ENCODE measurements at regions not wholly inside any gene's neighbourhood (a gene's known extent, or its start where the extent isn't known, plus 50 kb on each side); places are given as distances from the start of the nearest gene placed in this dataset.

DNA sequence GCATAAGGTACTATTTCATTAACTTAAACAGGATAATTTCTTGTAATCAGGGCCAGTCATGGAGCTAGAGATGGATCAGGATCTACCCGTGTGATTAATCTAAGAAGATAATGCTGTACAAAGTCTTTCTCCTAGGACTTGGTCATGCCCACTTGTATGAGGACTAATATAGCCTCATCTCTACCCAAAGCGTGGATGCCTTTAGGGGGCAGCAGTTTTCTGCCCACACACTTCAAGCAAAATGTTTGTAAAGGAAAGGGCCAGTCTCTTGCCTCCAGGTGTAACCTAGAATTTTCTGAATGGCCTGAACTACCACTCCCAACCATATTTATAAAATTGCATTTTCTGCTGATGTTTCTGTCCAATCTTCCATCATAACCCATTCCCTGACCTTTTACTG lies 764.0 kb upstream of the IGFBP3 start:
- no peak overlapping the region for H3K4me3 ChIP-seq
- no peak overlapping the region for H3K27ac ChIP-seq
- no peaks in the 10 kb centered on the region for H3K27me3 ChIP-seq (replicated peaks; ENCODE audit: insufficient read depth)
- no peak for DNase-seq (ENCODE audit: low spot score)
- no peaks in the 10 kb centered on the region for H3K4me1 ChIP-seq (replicated peaks)
- TF ChIP-seq POLR2AphosphoS5 (IDR thresholded peaks at IDR 0.05): no peak
- no peak for TF ChIP-seq POLR2A (IDR thresholded peaks at IDR 0.05)
- TF ChIP-seq, protein P1, sequence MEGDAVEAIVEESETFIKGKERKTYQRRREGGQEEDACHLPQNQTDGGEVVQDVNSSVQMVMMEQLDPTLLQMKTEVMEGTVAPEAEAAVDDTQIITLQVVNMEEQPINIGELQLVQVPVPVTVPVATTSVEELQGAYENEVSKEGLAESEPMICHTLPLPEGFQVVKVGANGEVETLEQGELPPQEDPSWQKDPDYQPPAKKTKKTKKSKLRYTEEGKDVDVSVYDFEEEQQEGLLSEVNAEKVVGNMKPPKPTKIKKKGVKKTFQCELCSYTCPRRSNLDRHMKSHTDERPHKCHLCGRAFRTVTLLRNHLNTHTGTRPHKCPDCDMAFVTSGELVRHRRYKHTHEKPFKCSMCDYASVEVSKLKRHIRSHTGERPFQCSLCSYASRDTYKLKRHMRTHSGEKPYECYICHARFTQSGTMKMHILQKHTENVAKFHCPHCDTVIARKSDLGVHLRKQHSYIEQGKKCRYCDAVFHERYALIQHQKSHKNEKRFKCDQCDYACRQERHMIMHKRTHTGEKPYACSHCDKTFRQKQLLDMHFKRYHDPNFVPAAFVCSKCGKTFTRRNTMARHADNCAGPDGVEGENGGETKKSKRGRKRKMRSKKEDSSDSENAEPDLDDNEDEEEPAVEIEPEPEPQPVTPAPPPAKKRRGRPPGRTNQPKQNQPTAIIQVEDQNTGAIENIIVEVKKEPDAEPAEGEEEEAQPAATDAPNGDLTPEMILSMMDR (IDR thresholded peaks at IDR 0.05): no peak
- H3K9me3 ChIP-seq: no peaks in the 10 kb centered on the region
- H3K36me3 ChIP-seq: no peaks in the 10 kb centered on the region
- intact Hi-C loops (cut with DNase I): no loop called here
- WGBS: 85% methylated on average over 2 of the region's 2 CpGs

DNA sequence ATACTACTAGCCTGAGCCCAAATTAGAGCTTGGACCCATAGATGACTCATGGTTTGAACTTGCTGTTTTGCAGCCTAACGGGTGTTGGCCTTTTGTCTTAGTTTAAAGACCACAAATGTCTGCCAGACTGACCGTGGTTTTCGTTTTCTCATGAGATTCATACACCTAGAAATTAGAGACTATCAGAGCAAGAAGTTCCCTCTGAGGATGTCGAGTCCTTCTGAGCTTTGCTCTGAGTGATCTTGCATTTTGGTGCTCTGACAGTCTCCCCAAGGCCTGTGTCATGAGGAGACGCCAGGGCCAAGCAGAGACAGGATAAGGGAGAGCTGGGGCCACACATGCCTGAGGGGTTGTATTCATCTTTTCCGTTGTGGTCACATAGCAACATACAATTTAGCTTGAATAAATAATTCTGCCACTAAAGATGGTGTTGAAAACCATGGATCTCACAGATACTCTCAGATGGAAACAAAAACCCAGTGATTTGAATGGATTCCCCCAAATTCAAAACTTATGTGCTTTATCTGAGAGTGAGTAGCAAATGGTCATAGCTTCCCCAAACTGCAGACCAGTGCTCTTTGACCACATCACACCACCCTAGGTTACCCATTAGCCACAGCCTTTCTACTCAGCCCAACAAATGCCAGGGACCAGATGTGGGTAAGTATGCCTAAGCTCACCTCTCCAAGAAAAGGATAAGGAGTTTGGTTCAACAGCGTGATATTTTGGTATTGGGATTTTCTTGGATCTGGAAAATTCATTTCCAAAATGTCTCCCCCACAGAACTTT lies 762.0 kb upstream of the IGFBP3 start:
- TF ChIP-seq POLR2AphosphoS5 (IDR thresholded peaks at IDR 0.05) (no peak), POLR2A (IDR thresholded peaks at IDR 0.05) (no peak)
- TF ChIP-seq, protein P1 (IDR thresholded peaks at IDR 0.05): no peak
- intact Hi-C loops (cut with DNase I): no loop called here
- whole genome bisulfite sequencing: 88% methylated on average over 7 of the region's 7 CpGs
- Histone ChIP-seq H3K9me3 (no peaks in the 10 kb centered on the region), H3K27me3 (replicated peaks; ENCODE audit: insufficient read depth) (no peaks in the 10 kb centered on the region), H3K27ac (no peak overlapping the region), H3K4me3 (no peak overlapping the region), H3K4me1 (replicated peaks) (no peaks in the 10 kb centered on the region), H3K36me3 (no peaks in the 10 kb centered on the region)
- no peak for DNase-seq (ENCODE audit: low spot score)

DNA sequence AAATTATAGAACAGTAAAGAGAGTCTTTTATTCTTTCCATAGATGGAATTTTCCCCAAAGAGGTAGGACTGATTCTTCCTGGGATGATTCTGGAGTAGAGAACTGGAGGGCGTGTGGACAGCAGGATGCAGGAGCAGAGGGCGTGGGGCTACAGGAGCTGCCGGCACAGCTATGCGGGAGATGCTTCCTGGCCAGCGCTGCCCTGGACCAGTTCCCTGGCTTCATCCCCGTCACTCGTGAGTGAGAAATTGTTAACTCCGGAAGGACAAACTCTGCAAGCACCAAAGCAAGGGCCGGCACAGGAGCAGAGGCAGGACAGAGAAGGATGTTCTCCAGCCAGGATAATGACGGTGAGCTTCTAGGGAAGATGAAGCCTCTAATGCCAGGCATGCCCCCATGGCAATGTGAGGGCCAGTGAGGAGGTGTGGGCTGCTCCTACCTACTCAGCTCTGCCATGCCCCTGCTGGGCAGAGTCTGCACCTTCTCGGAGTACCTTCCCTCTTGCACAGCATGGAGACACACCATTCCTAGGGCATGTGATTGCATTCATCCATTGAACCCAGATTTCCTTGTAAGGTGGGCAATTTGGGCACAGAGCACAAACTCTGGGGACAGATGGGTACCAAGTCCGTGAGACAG lies 760.9 kb upstream of the IGFBP3 start:
- no peak for DNase-seq (ENCODE audit: low spot score)
- whole genome bisulfite sequencing: 50% methylated on average over 12 of the region's 12 CpGs
- no peaks in the 10 kb centered on the region for H3K27me3 ChIP-seq (replicated peaks; ENCODE audit: insufficient read depth)
- intact Hi-C loops (cut with DNase I): no loop called here
- H3K4me3 ChIP-seq: no peak overlapping the region
- TF ChIP-seq POLR2AphosphoS5 (IDR thresholded peaks at IDR 0.05) (no peak), POLR2A (IDR thresholded peaks at IDR 0.05) (no peak)
- TF ChIP-seq, protein P1 (IDR thresholded peaks at IDR 0.05): no peak
- H3K27ac ChIP-seq: no peak overlapping the region
- no peaks in the 10 kb centered on the region for H3K36me3 ChIP-seq
- no peaks in the 10 kb centered on the region for H3K9me3 ChIP-seq
- H3K4me1 ChIP-seq (replicated peaks): no peaks in the 10 kb centered on the region

DNA sequence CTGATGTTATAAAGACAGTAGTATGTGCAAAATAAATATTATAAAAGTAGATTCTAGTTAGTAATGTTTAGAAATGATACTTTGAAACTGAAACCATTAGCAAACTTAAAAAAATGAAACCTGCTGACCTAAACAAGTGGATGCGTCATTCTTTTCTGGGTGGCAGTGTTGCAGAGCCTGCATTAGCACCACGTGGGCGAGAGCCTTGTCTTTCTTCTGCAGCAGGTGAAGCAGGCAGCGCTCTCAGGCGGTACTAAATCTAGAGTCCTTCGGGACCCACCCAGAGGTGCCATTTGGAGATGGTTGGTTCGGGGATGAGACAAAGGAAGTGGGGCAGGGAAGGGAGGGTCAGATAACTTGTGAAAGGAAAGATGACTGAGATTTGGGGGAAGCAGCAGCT lies 759.1 kb upstream of the IGFBP3 start:
- intact Hi-C loops (cut with DNase I): no loop called here

More for the DNA sequence above, 759.1 kb upstream of the IGFBP3 start:
- no peaks in the 10 kb centered on the region for H3K27me3 ChIP-seq (replicated peaks; ENCODE audit: insufficient read depth)
- H3K4me1 ChIP-seq (replicated peaks): no peaks in the 10 kb centered on the region
- no peak overlapping the region for H3K27ac ChIP-seq
- no peaks in the 10 kb centered on the region for H3K9me3 ChIP-seq
- no peak overlapping the region for H3K4me3 ChIP-seq
- DNase-seq (ENCODE audit: low spot score): no peak
- 87% methylated on average over 7 of the region's 7 CpGs for WGBS
- H3K36me3 ChIP-seq: no peaks in the 10 kb centered on the region
- TF ChIP-seq, protein P1 (IDR thresholded peaks at IDR 0.05): no peak
- no peak for TF ChIP-seq POLR2A (IDR thresholded peaks at IDR 0.05)
- TF ChIP-seq POLR2AphosphoS5 (IDR thresholded peaks at IDR 0.05): no peak
